Right lung (tissue), 2 donors: ENCODE measurements at regions not wholly inside any gene's neighbourhood (a gene's known extent, or its start where the extent isn't known, plus 50 kb on each side); places are given as distances from the start of the nearest gene placed in this dataset.
A peak's percentile ranks its signal among the peaks of the same experiment; 100 is the strongest.

Experiments used
- DNase-seq, 2 donors: peaks; one replicate each; pipeline ENCODE4 v3.0.0-alpha.2; 2013

GRCh38 chr3:158970006-158970405 is 168.2 kb downstream of the MFSD1 start:
- no peak for DNase-seq

GRCh38 chr3:158974904-158975303 is 173.1 kb downstream of the MFSD1 start:
- no peak for DNase-seq

GRCh38 chr3:158976966-158977365 is 175.1 kb downstream of the MFSD1 start:
- no peak for DNase-seq

GRCh38 chr3:158977497-158977896 is 175.6 kb downstream of the MFSD1 start:
- no peak for DNase-seq

- no peak for DNase-seq
These were observed 181.6 kb downstream of the MFSD1 start for GRCh38 chr3:158983216-158984099.

GRCh38 chr3:158991146-158991705 is 189.4 kb downstream of the MFSD1 start:
- DNase-seq: peak; percentile 14 to 18

- no peak for DNase-seq
These were observed 190.6 kb downstream of the MFSD1 start for GRCh38 chr3:158992463-158992862.

- DNase-seq: no peak
These were observed 192.5 kb downstream of the MFSD1 start for GRCh38 chr3:158994386-158994785.

- no peak for DNase-seq
These were observed 199.9 kb downstream of the MFSD1 start for GRCh38 chr3:159001711-159002110.

- DNase-seq: no peak
These were observed 203.3 kb downstream of the MFSD1 start for GRCh38 chr3:159005137-159005536.

- DNase-seq: no peak
These were observed 205.5 kb downstream of the MFSD1 start for GRCh38 chr3:159007331-159007730.

GRCh38 chr3:159008401-159008800 is 206.5 kb downstream of the MFSD1 start:
- DNase-seq: no peak

- no peak for DNase-seq
These were observed 216.5 kb downstream of the MFSD1 start for GRCh38 chr3:159018341-159018740.

GRCh38 chr3:159025733-159026132 is 223.9 kb downstream of the MFSD1 start:
- no peak for DNase-seq

- no peak for DNase-seq
These were observed 224.7 kb downstream of the MFSD1 start for GRCh38 chr3:159026510-159026909.

GRCh38 chr3:159028706-159029105 is 226.9 kb downstream of the MFSD1 start:
- DNase-seq: no peak

- no peak for DNase-seq
These were observed 227.6 kb downstream of the MFSD1 start for GRCh38 chr3:159029306-159030026.

GRCh38 chr3:159030138-159030670 is 228.3 kb downstream of the MFSD1 start:
- DNase-seq: no peak

- DNase-seq: no peak
These were observed 229.2 kb downstream of the MFSD1 start for GRCh38 chr3:159030886-159031679.

GRCh38 chr3:159032311-159032710 is 230.5 kb downstream of the MFSD1 start:
- no peak for DNase-seq

GRCh38 chr3:159038405-159038804 is 236.6 kb downstream of the MFSD1 start:
- no peak for DNase-seq

GRCh38 chr3:159039286-159039685 is 237.4 kb downstream of the MFSD1 start:
- no peak for DNase-seq
